ENCODE measurements at regions not wholly inside any gene's neighbourhood (a gene's known extent, or its start where the extent isn't known, plus 50 kb on each side); places are given as distances from the start of the nearest gene placed in this dataset.

- Histone ChIP-seq H4K5ac (ENCODE audit: insufficient read length, low read depth, low read length) (no peak overlapping the region), H3K4me1 (ENCODE audit: insufficient read depth, low read length) (no peaks in the 10 kb centered on the region), H3K9ac (ENCODE audit: extremely low read depth, insufficient read length, low read length) (no peak overlapping the region), H2BK120ac (ENCODE audit: low read depth, low read length, poor library complexity, severe bottlenecking) (no peak overlapping the region), H2BK15ac (ENCODE audit: low read depth, low read length) (no peak overlapping the region), H3K9me3 (ENCODE audit: control insufficient read depth, low read depth, low read length) (no peaks in the 10 kb centered on the region), H3K27me3 (ENCODE audit: insufficient read depth, low read length) (no peaks in the 10 kb centered on the region), H3K4ac (ENCODE audit: low read depth, low read length) (no peak overlapping the region), H3K79me2 (ENCODE audit: insufficient read depth, low read length) (no peaks in the 10 kb centered on the region), H3K27ac (ENCODE audit: insufficient read length, low read depth, low read length) (no peak overlapping the region), H2BK20ac (ENCODE audit: low read depth, low read length, poor library complexity, severe bottlenecking) (no peak overlapping the region), H3K14ac (ENCODE audit: insufficient read depth, low read length) (no peak overlapping the region), H2AFZ (ENCODE audit: low read length) (no peak overlapping the region), H4K20me1 (ENCODE audit: control insufficient read depth, insufficient read depth, insufficient read length) (no peaks in the 10 kb centered on the region), H2BK12ac (ENCODE audit: insufficient read length, low read depth, low read length) (no peak overlapping the region), H3K56ac (ENCODE audit: insufficient read length, low read depth, low read length) (no peak overlapping the region), H3K23me2 (ENCODE audit: insufficient read length, low read depth, low read length, poor library complexity, severe bottlenecking) (no peaks in the 10 kb centered on the region), H3K79me1 (ENCODE audit: insufficient read depth, low read depth, low read length, poor library complexity, severe bottlenecking) (no peaks in the 10 kb centered on the region), H2BK5ac (ENCODE audit: insufficient read length, low read length) (no peak overlapping the region), H4K91ac (ENCODE audit: insufficient read length, low read depth, low read length) (no peak overlapping the region), H2AK5ac (ENCODE audit: insufficient read length, low read length) (no peak overlapping the region), H3T11ph (ENCODE audit: low read length) (no peak overlapping the region), H3K4me2 (ENCODE audit: insufficient read depth, insufficient read length, low read length) (no peak overlapping the region), H4K8ac (replicated peaks; ENCODE audit: insufficient read length, low read depth, low read length) (no peak overlapping the region), H3K18ac (ENCODE audit: insufficient read length, low read depth, low read length) (no peak overlapping the region), H3K23ac (ENCODE audit: insufficient read length, low read depth, low read length) (no peak overlapping the region)
- no peak for DNase-seq
- H3K9me3 Mint-ChIP-seq = peaks cover 3 to 5% of the 10 kb centered on the region in 2 experiments; a peak in 2 of 5 replicates
- TF ChIP-seq CTCF (conservative IDR thresholded peaks at IDR 0.05) = no peak
- H3K36me3 Mint-ChIP-seq (ENCODE audit: insufficient read depth in 1 of 3, low read depth in 3 of 3) = no peaks in the 10 kb centered on the region
- peaks cover 4 to 14% of the 10 kb centered on the region in 2 experiments; a peak in 2 of 4 replicates for H3K4me1 Mint-ChIP-seq
- no peaks in the 10 kb centered on the region for H3K27me3 Mint-ChIP-seq (ENCODE audit: low read depth)
- H3K4me3 Mint-ChIP-seq = no peak overlapping the region
- H3K27ac Mint-ChIP-seq = no peak overlapping the region
- WGBS (ENCODE audit: extremely low coverage, insufficient read length, low lambda C conversion rate) = no CpG with 5 or more reads among the region's 1 CpG
Measured at GRCh38 chr5:9957214-9957613, 292.5 kb downstream of the ATPSCKMT start.
